OCI-LY1 (cell line): ENCODE measurements at regions not wholly inside any gene's neighbourhood (a gene's known extent, or its start where the extent isn't known, plus 50 kb on each side); places are given as distances from the start of the nearest gene placed in this dataset.

ENCODE experiments used
- H2AFZ ChIP-seq: fragments of 200-600 bp; sonication (generic), shearing (Covaris generic); 2 replicates; pipeline ENCODE4 v1.6.0; 2014; ENCODE audit warnings: antibody characterized with exemption, mild to moderate bottlenecking, low read length
- H3F3A ChIP-seq: fragments of 200-600 bp; sonication (generic), shearing (Covaris generic); 2 replicates; pipeline ENCODE4 v1.6.0; 2014; ENCODE audit warnings: mild to moderate bottlenecking, antibody characterized with exemption, low read length, moderate library complexity; ENCODE audit not compliant: insufficient read depth
- H3K27ac ChIP-seq: fragments of 200-600 bp; sonication (generic); 2 replicates; pipeline ENCODE4 v1.5.1; 2014; ENCODE audit warnings: low read length, mixed run types, mild to moderate bottlenecking, low read depth; ENCODE audit not compliant: poor library complexity, severe bottlenecking
- H3K27me3 ChIP-seq: fragments of 200-600 bp; sonication (generic); 2 replicates; pipeline ENCODE4 v1.6.0; 2014; ENCODE audit warnings: antibody characterized with exemption, mild to moderate bottlenecking, low read length, moderate library complexity; ENCODE audit not compliant: insufficient read depth
- H3K36me3 ChIP-seq: fragments of 200-600 bp; sonication (generic); 2 replicates; pipeline ENCODE4 v1.6.1; 2014; ENCODE audit warnings: mild to moderate bottlenecking, antibody characterized with exemption, low read length, moderate library complexity, mixed read lengths; ENCODE audit not compliant: insufficient read depth
- H3K4me1 ChIP-seq: fragments of 200-600 bp; sonication (generic); 2 replicates; pipeline ENCODE4 v1.5.1; 2014; ENCODE audit warnings: mild to moderate bottlenecking, low read length, moderate library complexity; ENCODE audit not compliant: insufficient read depth, severe bottlenecking
- H3K4me2 ChIP-seq: fragments of 200-600 bp; sonication (generic), shearing (Covaris generic); 2 replicates; pipeline ENCODE4 v1.6.1; 2014; ENCODE audit warnings: low read length
- H3K4me3 ChIP-seq: fragments of 200-600 bp; sonication (generic); 2 replicates; pipeline ENCODE4 v1.5.1; 2014; ENCODE audit warnings: low read length, low read depth, mild to moderate bottlenecking, mixed read lengths; ENCODE audit not compliant: poor library complexity, severe bottlenecking
- H3K79me2 ChIP-seq: fragments of 200-600 bp; shearing (Covaris generic); 2 replicates; pipeline ENCODE4 v1.6.1; 2016; ENCODE audit warnings: mixed run types, low read length, mixed read lengths; ENCODE audit not compliant: insufficient read depth
- H3K9ac ChIP-seq: fragments of 200-600 bp; sonication (generic), shearing (Covaris generic); 2 replicates; pipeline ENCODE4 v1.6.1; 2014; ENCODE audit warnings: mild to moderate bottlenecking, low read length, mixed read lengths
- H3K9me2 ChIP-seq: fragments of 200-600 bp; sonication (generic), shearing (Covaris generic); 2 replicates; pipeline ENCODE4 v1.6.1; 2014; ENCODE audit warnings: low read depth, mild to moderate bottlenecking, low read length, mixed read lengths
- H3K9me3 ChIP-seq: fragments of 200-600 bp; shearing (Covaris generic); 2 replicates; pipeline ENCODE4 v1.6.1; 2014; ENCODE audit warnings: low read length, mixed read lengths
- H4K20me1 ChIP-seq: fragments of 200-600 bp; sonication (generic), shearing (Covaris generic); 2 replicates; pipeline ENCODE4 v1.6.0; 2016; ENCODE audit warnings: mild to moderate bottlenecking, low read length; ENCODE audit not compliant: insufficient read depth
- CTCF ChIP-seq: fragments of 200-600 bp; sonication (generic), shearing (Covaris generic); IDR thresholded peaks from 2 replicates; pipeline ENCODE4 v1.5.1; 2017; ENCODE audit warnings: mild to moderate bottlenecking, antibody characterized with exemption, low read length, moderate library complexity, mixed read lengths
- EZH2 ChIP-seq: fragments of 200-600 bp; sonication (generic), shearing (Covaris generic); IDR thresholded peaks from 2 replicates; pipeline ENCODE4 v1.8.0; 2017; ENCODE audit warnings: borderline replicate concordance, mixed run types, mild to moderate bottlenecking, antibody characterized with exemption, low read length, moderate library complexity, mixed read lengths

- no peak overlapping the region for H3K4me2 ChIP-seq
- no peaks in the 10 kb centered on the region for H3K36me3 ChIP-seq
- no peaks in the 10 kb centered on the region for H3K4me1 ChIP-seq
- H3K9ac ChIP-seq: no peak overlapping the region
- H3K27ac ChIP-seq: no peak overlapping the region
- no peak for TF ChIP-seq EZH2
- no peak for TF ChIP-seq CTCF
- no peak overlapping the region for H2AFZ ChIP-seq
- peaks cover under 1% of the 10 kb centered on the region; the same call in 1 of the 2 replicates for H3K9me3 ChIP-seq
- no peaks in the 10 kb centered on the region for H3F3A ChIP-seq
- H3K79me2 ChIP-seq: no peaks in the 10 kb centered on the region
- H4K20me1 ChIP-seq: no peaks in the 10 kb centered on the region
- no peaks in the 10 kb centered on the region for H3K27me3 ChIP-seq
- H3K9me2 ChIP-seq: no peaks in the 10 kb centered on the region
- H3K4me3 ChIP-seq: no peak overlapping the region
Measured at GRCh38 chr7:95668504-95669018, 72.2 kb upstream of the PDK4 start.

GRCh38 chr7:95662987-95663386 lies 66.7 kb upstream of the PDK4 start:
- Histone ChIP-seq H2AFZ (no peak overlapping the region), H3K79me2 (no peaks in the 10 kb centered on the region), H3K4me2 (no peak overlapping the region), H3K9me2 (no peaks in the 10 kb centered on the region), H3K9ac (no peak overlapping the region), H3K4me3 (no peak overlapping the region), H4K20me1 (no peaks in the 10 kb centered on the region), H3F3A (no peaks in the 10 kb centered on the region), H3K27me3 (no peaks in the 10 kb centered on the region), H3K36me3 (no peaks in the 10 kb centered on the region), H3K4me1 (no peaks in the 10 kb centered on the region), H3K27ac (no peak overlapping the region), H3K9me3 (peaks cover 3% of the 10 kb centered on the region; the same call in 1 of the 2 replicates)
- no peak for TF ChIP-seq CTCF
- no peak for TF ChIP-seq EZH2

GRCh38 chr7:95660023-95660434 lies 63.7 kb upstream of the PDK4 start:
- H3K9me3 ChIP-seq: peaks cover 3% of the 10 kb centered on the region; the same call in 1 of the 2 replicates
- H3K4me1 ChIP-seq: no peaks in the 10 kb centered on the region
- TF ChIP-seq EZH2: no peak
- no peaks in the 10 kb centered on the region for H4K20me1 ChIP-seq
- H3K4me2 ChIP-seq: no peak overlapping the region
- no peaks in the 10 kb centered on the region for H3F3A ChIP-seq
- H3K27ac ChIP-seq: no peak overlapping the region
- H3K9me2 ChIP-seq: no peaks in the 10 kb centered on the region
- H3K36me3 ChIP-seq: no peaks in the 10 kb centered on the region
- H3K27me3 ChIP-seq: no peaks in the 10 kb centered on the region
- H3K9ac ChIP-seq: no peak overlapping the region
- H2AFZ ChIP-seq: no peak overlapping the region
- no peaks in the 10 kb centered on the region for H3K79me2 ChIP-seq
- H3K4me3 ChIP-seq: no peak overlapping the region

GRCh38 chr7:95658676-95659075 lies 62.4 kb upstream of the PDK4 start:
- Histone ChIP-seq H3K9ac (no peak overlapping the region), H3K27me3 (no peaks in the 10 kb centered on the region), H3K79me2 (no peaks in the 10 kb centered on the region), H3K4me2 (no peak overlapping the region), H3K36me3 (no peaks in the 10 kb centered on the region), H4K20me1 (no peaks in the 10 kb centered on the region), H2AFZ (no peak overlapping the region), H3K27ac (no peak overlapping the region), H3K4me1 (no peaks in the 10 kb centered on the region), H3K9me2 (no peaks in the 10 kb centered on the region), H3F3A (no peaks in the 10 kb centered on the region), H3K4me3 (no peak overlapping the region), H3K9me3 (peaks cover 3% of the 10 kb centered on the region; the same call in 1 of the 2 replicates)
- TF ChIP-seq EZH2 (no peak), CTCF (no peak)
